DND-41 (cell line): ENCODE measurements at regions not wholly inside any gene's neighbourhood (a gene's known extent, or its start where the extent isn't known, plus 50 kb on each side); places are given as distances from the start of the nearest gene placed in this dataset.

ENCODE experiments used
- CTCF ChIP-seq: IDR thresholded peaks from 2 replicates; pipeline ENCODE4 v1.5.1; 2012; ENCODE audit warnings: borderline replicate concordance, low read length, moderate library complexity, mild to moderate bottlenecking; ENCODE audit not compliant: poor library complexity, severe bottlenecking; ENCODE audit errors: extremely low read depth
- EZH2 ChIP-seq: IDR thresholded peaks from 3 replicates; pipeline ENCODE4 v1.6.1; 2012; ENCODE audit warnings: borderline replicate concordance, low read depth, mild to moderate bottlenecking, moderate library complexity, low read length, inconsistent platforms; ENCODE audit not compliant: severe bottlenecking

GRCh38 chr6:163828038-163828795 is 413.7 kb downstream of the QKI start:
- TF ChIP-seq CTCF = no peak
- TF ChIP-seq EZH2 = no peak
